Keratinocyte (primary cell): ENCODE measurements at regions not wholly inside any gene's neighbourhood (a gene's known extent, or its start where the extent isn't known, plus 50 kb on each side); places are given as distances from the start of the nearest gene placed in this dataset.

Source experiments
- DNase-seq: peaks from one replicate; pipeline ENCODE4 v3.0.0-alpha.2; 2011; ENCODE audit warnings: low read depth, missing footprints, low spot score
- FAIRE-seq: peaks from 2 replicates; lab custom pipeline; 2011; peaks lifted over from hg19 to GRCh38; lab: Jason Lieb, UNC
- H2AFZ ChIP-seq: 2 replicates; pipeline ENCODE4 v1.6.0; 2012; ENCODE audit warnings: low read length, control low read depth, inconsistent platforms; ENCODE audit not compliant: control insufficient read depth
- H3K27ac ChIP-seq: 2 replicates; pipeline ENCODE4 v1.5.1; 2011; ENCODE audit warnings: low read length; ENCODE audit not compliant: control insufficient read depth, insufficient read depth
- H3K27me3 ChIP-seq: 3 replicates; pipeline ENCODE4 v1.6.0; 2011; ENCODE audit warnings: low read length; ENCODE audit not compliant: control insufficient read depth, insufficient read depth; ENCODE audit errors: extremely low read depth
- H3K36me3 ChIP-seq, 2 experiments: 2 replicates in 1 of 2; 3 replicates in 1 of 2; pipeline ENCODE4 v1.5.1; 2011; ENCODE audit warnings: low read length in 2 of 2, mild to moderate bottlenecking in 1 of 2; ENCODE audit not compliant: control insufficient read depth in 2 of 2, insufficient read depth in 2 of 2; ENCODE audit errors: extremely low read depth in 1 of 2
- H3K4me1 ChIP-seq: 3 replicates; pipeline ENCODE4 v1.5.1; 2011; ENCODE audit warnings: low read length; ENCODE audit not compliant: control insufficient read depth, insufficient read depth; ENCODE audit errors: extremely low read depth
- H3K4me2 ChIP-seq: 3 replicates; pipeline ENCODE4 v1.6.0; 2011; ENCODE audit warnings: low read depth, low read length; ENCODE audit not compliant: control insufficient read depth, insufficient read depth; ENCODE audit errors: extremely low read depth
- H3K4me3 ChIP-seq, 3 experiments: fragments of 200-600 bp in 1 of 3; sonication (generic) in 1 of 3; 2 replicates in 2 of 3; 3 replicates in 1 of 3; pipeline ENCODE4 v1.5.1; 2011 to 2016; ENCODE audit warnings: low read length in 3 of 3, mild to moderate bottlenecking in 3 of 3, control low read depth in 2 of 3, inconsistent platforms in 1 of 3, low read depth in 1 of 3, mixed read lengths in 1 of 3, mixed run types in 1 of 3, moderate library complexity in 1 of 3; ENCODE audit not compliant: control insufficient read depth in 2 of 3, insufficient read depth in 2 of 3; ENCODE audit errors: extremely low read depth in 1 of 3
- H3K79me2 ChIP-seq: 2 replicates; pipeline ENCODE4 v1.6.0; 2012; ENCODE audit warnings: low read length; ENCODE audit not compliant: control insufficient read depth, insufficient read depth
- H3K9ac ChIP-seq: 3 replicates; pipeline ENCODE4 v1.6.0; 2011; ENCODE audit warnings: low read length; ENCODE audit not compliant: control insufficient read depth, insufficient read depth; ENCODE audit errors: extremely low read depth
- H3K9me1 ChIP-seq: 3 replicates; pipeline ENCODE4 v1.6.0; 2011; ENCODE audit warnings: low read length; ENCODE audit not compliant: control insufficient read depth, insufficient read depth; ENCODE audit errors: extremely low read depth
- H3K9me3 ChIP-seq: 2 replicates; pipeline ENCODE4 v1.5.1; 2012; ENCODE audit warnings: low read depth, low read length; ENCODE audit not compliant: control insufficient read depth
- H4K20me1 ChIP-seq: 3 replicates; pipeline ENCODE4 v1.6.0; 2011; ENCODE audit warnings: low read length; ENCODE audit not compliant: control insufficient read depth, insufficient read depth; ENCODE audit errors: extremely low read depth
- CTCF ChIP-seq, 3 experiments: IDR thresholded peaks in 1 of 3; conservative IDR thresholded peaks in 1 of 3; optimal IDR thresholded peaks in 1 of 3; 2 replicates in 2 of 3; 3 replicates in 1 of 3; pipeline versions ENCODE3 to v1.5.1; 2011; ENCODE audit warnings: low read length in 3 of 3, mild to moderate bottlenecking in 3 of 3, moderate library complexity in 2 of 3, control low read depth in 1 of 3, inconsistent platforms in 1 of 3; ENCODE audit not compliant: insufficient read depth in 2 of 3; ENCODE audit errors: extremely low read depth in 1 of 3
- EZH2 ChIP-seq: IDR thresholded peaks from one replicate; pipeline ENCODE4 v1.6.1; 2012; ENCODE audit warnings: inconsistent platforms, mild to moderate bottlenecking, low read length, moderate library complexity
- dilution Hi-C: fragments of 300-500 bp; cut with MboI; formaldehyde crosslinking; loops from one replicate; pipeline ENCODE4 v1.7.0; 2020; ENCODE audit warnings: low sequenced_read_pairs; ENCODE audit not compliant: extremely low pct_ligation_motif_present

- Histone ChIP-seq H3K9ac (no peak overlapping the region), H3K36me3 (no peaks in the 10 kb centered on the region), H3K27me3 (no peaks in the 10 kb centered on the region), H4K20me1 (no peaks in the 10 kb centered on the region), H3K79me2 (no peaks in the 10 kb centered on the region), H3K9me3 (no peaks in the 10 kb centered on the region), H3K4me1 (peaks cover 34% of the 10 kb centered on the region), H3K4me3 (no peak overlapping the region), H2AFZ (no peak overlapping the region), H3K4me2 (no peak overlapping the region), H3K27ac (no peak overlapping the region), H3K9me1 (no peaks in the 10 kb centered on the region)
- no peak for FAIRE-seq
- dilution Hi-C loops = no loop called here
- DNase-seq = no peak
- TF ChIP-seq CTCF (optimal IDR thresholded peaks at IDR 0.05 in 1 of 3, IDR thresholded peaks at IDR 0.05 in 1 of 3, conservative IDR thresholded peaks at IDR 0.05 in 1 of 3; ENCODE audit: extremely low read depth in 1 of 3, insufficient read depth in 2 of 3, low read length in 3 of 3) (no peak), EZH2 (no peak)
Observed at GRCh38 chr21:39016740-39017315, 166.4 kb downstream of the PSMG1 start.

GRCh38 chr21:39014747-39015146 lies 168.5 kb downstream of the PSMG1 start:
- FAIRE-seq (peak; percentile 88), DNase-seq (peak; percentile 44)
- H4K20me1 ChIP-seq = no peaks in the 10 kb centered on the region
- H3K36me3 ChIP-seq = no peaks in the 10 kb centered on the region
- H3K9me3 ChIP-seq = no peaks in the 10 kb centered on the region
- no peak overlapping the region for H3K4me3 ChIP-seq
- peak overlapping the region; percentile 55 for H3K9ac ChIP-seq
- no peaks in the 10 kb centered on the region for H3K79me2 ChIP-seq
- TF ChIP-seq EZH2 (no peak), CTCF (optimal IDR thresholded peaks at IDR 0.05 in 1 of 3, IDR thresholded peaks at IDR 0.05 in 1 of 3, conservative IDR thresholded peaks at IDR 0.05 in 1 of 3; ENCODE audit: extremely low read depth in 1 of 3, insufficient read depth in 2 of 3, low read length in 3 of 3) (no peak)
- peaks cover 19% of the 10 kb centered on the region for H3K4me1 ChIP-seq
- no peaks in the 10 kb centered on the region for H3K9me1 ChIP-seq
- H3K4me2 ChIP-seq = peak overlapping the region; percentile 67
- peak overlapping the region; percentile 85 for H3K27ac ChIP-seq
- dilution Hi-C loops = no loop called here
- H2AFZ ChIP-seq = peak overlapping the region; percentile 41
- no peaks in the 10 kb centered on the region for H3K27me3 ChIP-seq
